Tibial nerve (tissue), 4 donors: ENCODE measurements at regions not wholly inside any gene's neighbourhood (a gene's known extent, or its start where the extent isn't known, plus 50 kb on each side); places are given as distances from the start of the nearest gene placed in this dataset.

Experiments
- DNase-seq, 2 donors: peaks; one replicate each; pipeline ENCODE4 v3.0.0-alpha.2; 2019; ENCODE audit warnings: low spot score in 2 of 2
- H3K27ac ChIP-seq, 4 donors: fragments of 200-600 bp; sonication (generic) in 3 of 4; one replicate each; pipeline ENCODE4 v1.5.1; 2017 to 2019; ENCODE audit warnings: mild to moderate bottlenecking in 1 of 4
- H3K27me3 ChIP-seq, 2 donors: fragments of 200-600 bp; sonication (generic) in 1 of 2; one replicate each; pipeline versions ENCODE4 v1.5.1 to v1.6.0; 2017 to 2019
- H3K36me3 ChIP-seq, 3 donors: fragments of 200-600 bp; sonication (generic); one replicate each; pipeline ENCODE4 v1.5.1; 2018 to 2019
- H3K4me1 ChIP-seq, 4 donors: fragments of 200-600 bp; sonication (generic) in 3 of 4; one replicate each; pipeline ENCODE4 v1.5.1; 2017 to 2019
- H3K4me3 ChIP-seq, 4 donors: fragments of 200-600 bp; sonication (generic) in 3 of 4; one replicate each; pipeline ENCODE4 v1.5.1; 2017 to 2019; ENCODE audit warnings: mild to moderate bottlenecking in 1 of 4, moderate library complexity in 1 of 4
- H3K9me3 ChIP-seq, 4 donors: fragments of 200-600 bp; sonication (generic) in 3 of 4; one replicate each; pipeline ENCODE4 v1.5.1; 2017 to 2019
- CTCF ChIP-seq, 5 experiments: fragments of 200-600 bp in 3 of 5; fragments of 450-650 bp in 2 of 5; sonication (generic) in 3 of 5; IDR thresholded peaks; one replicate each; pipeline ENCODE4 v1.5.1; 2016 to 2019; ENCODE audit warnings: antibody characterized with exemption in 5 of 5, mild to moderate bottlenecking in 3 of 5, moderate library complexity in 2 of 5
- EP300 ChIP-seq, 2 donors: sonication (generic); formaldehyde crosslinking; IDR thresholded peaks; one replicate each; pipeline ENCODE4 v1.6.1; 2017; ENCODE audit warnings: antibody characterized with exemption in 2 of 2, mild to moderate bottlenecking in 1 of 2
- POLR2A ChIP-seq, 2 donors: fragments of 450-650 bp; IDR thresholded peaks; one replicate each; pipeline ENCODE4 v1.6.1; 2017; ENCODE audit warnings: antibody characterized with exemption in 2 of 2, mild to moderate bottlenecking in 2 of 2, moderate library complexity in 2 of 2
- WGBS, 2 donors: methylation state at CpG; one replicate each; pipeline ENCODE4 v1.1.5; 2018; 5-methylcytosine and 5-hydroxymethylcytosine counted together

GRCh38 chr5:8864053-8864452 is 681.8 kb downstream of the SEMA5A start:
- H3K4me3 ChIP-seq, result no peak overlapping the region
- H3K9me3 ChIP-seq, result no peaks in the 10 kb centered on the region
- H3K27ac ChIP-seq, result no peak overlapping the region
- no peak for DNase-seq
- H3K36me3 ChIP-seq, result no peaks in the 10 kb centered on the region
- TF ChIP-seq CTCF (IDR thresholded peaks at IDR 0.05), result no peak
- TF ChIP-seq EP300 (IDR thresholded peaks at IDR 0.05), result no peak
- TF ChIP-seq POLR2A (IDR thresholded peaks at IDR 0.05), result no peak
- H3K27me3 ChIP-seq, result no peaks in the 10 kb centered on the region
- H3K4me1 ChIP-seq, result no peaks in the 10 kb centered on the region
- 67 to 68% methylated on average over 4 of the region's 4 CpGs for WGBS, 2 donors

- DNase-seq, result no peak
- Histone ChIP-seq H3K27ac (no peak overlapping the region), H3K36me3 (no peaks in the 10 kb centered on the region), H3K4me3 (no peak overlapping the region), H3K9me3 (no peaks in the 10 kb centered on the region), H3K4me1 (no peaks in the 10 kb centered on the region), H3K27me3 (no peaks in the 10 kb centered on the region)
- 34 to 39% methylated on average over 5 of the region's 5 CpGs for WGBS, 2 donors
- TF ChIP-seq EP300 (IDR thresholded peaks at IDR 0.05), result no peak
- TF ChIP-seq POLR2A (IDR thresholded peaks at IDR 0.05), result no peak
- no peak for TF ChIP-seq CTCF (IDR thresholded peaks at IDR 0.05)
These were observed 680.6 kb downstream of the SEMA5A start for GRCh38 chr5:8865266-8865665.

GRCh38 chr5:8865686-8866374 is 680.0 kb downstream of the SEMA5A start:
- TF ChIP-seq POLR2A (IDR thresholded peaks at IDR 0.05) (no peak), EP300 (IDR thresholded peaks at IDR 0.05) (no peak), CTCF (IDR thresholded peaks at IDR 0.05) (no peak)
- Histone ChIP-seq H3K27me3 (no peaks in the 10 kb centered on the region), H3K4me3 (no peak overlapping the region), H3K36me3 (no peaks in the 10 kb centered on the region), H3K9me3 (no peaks in the 10 kb centered on the region), H3K27ac (no peak overlapping the region), H3K4me1 (no peaks in the 10 kb centered on the region)
- 69 to 76% methylated on average over 7 of the region's 7 CpGs for WGBS, 2 donors
- DNase-seq, result no peak

GRCh38 chr5:8868283-8868682 is 677.6 kb downstream of the SEMA5A start:
- Histone ChIP-seq H3K4me3 (no peak overlapping the region), H3K36me3 (no peaks in the 10 kb centered on the region), H3K4me1 (no peaks in the 10 kb centered on the region), H3K9me3 (no peaks in the 10 kb centered on the region), H3K27me3 (no peaks in the 10 kb centered on the region), H3K27ac (no peak overlapping the region)
- no peak for DNase-seq
- TF ChIP-seq POLR2A (IDR thresholded peaks at IDR 0.05) (no peak), EP300 (IDR thresholded peaks at IDR 0.05) (no peak), CTCF (IDR thresholded peaks at IDR 0.05) (no peak)
- WGBS, 2 donors, result 72 to 76% methylated on average over 1 of the region's 1 CpG

- H3K27me3 ChIP-seq, result no peaks in the 10 kb centered on the region
- H3K27ac ChIP-seq, result no peak overlapping the region
- H3K36me3 ChIP-seq, result no peaks in the 10 kb centered on the region
- H3K9me3 ChIP-seq, result no peaks in the 10 kb centered on the region
- no peak overlapping the region for H3K4me3 ChIP-seq
- H3K4me1 ChIP-seq, result no peaks in the 10 kb centered on the region
- no peak for DNase-seq
- 65 to 67% methylated on average over 12 of the region's 12 CpGs for WGBS, 2 donors
- no peak for TF ChIP-seq POLR2A (IDR thresholded peaks at IDR 0.05)
- TF ChIP-seq EP300 (IDR thresholded peaks at IDR 0.05), result no peak
- no peak for TF ChIP-seq CTCF (IDR thresholded peaks at IDR 0.05)
These were observed 675.9 kb downstream of the SEMA5A start for GRCh38 chr5:8869932-8870331.
